ENCODE measurements at regions not wholly inside any gene's neighbourhood (a gene's known extent, or its start where the extent isn't known, plus 50 kb on each side); places are given as distances from the start of the nearest gene placed in this dataset.

DNA sequence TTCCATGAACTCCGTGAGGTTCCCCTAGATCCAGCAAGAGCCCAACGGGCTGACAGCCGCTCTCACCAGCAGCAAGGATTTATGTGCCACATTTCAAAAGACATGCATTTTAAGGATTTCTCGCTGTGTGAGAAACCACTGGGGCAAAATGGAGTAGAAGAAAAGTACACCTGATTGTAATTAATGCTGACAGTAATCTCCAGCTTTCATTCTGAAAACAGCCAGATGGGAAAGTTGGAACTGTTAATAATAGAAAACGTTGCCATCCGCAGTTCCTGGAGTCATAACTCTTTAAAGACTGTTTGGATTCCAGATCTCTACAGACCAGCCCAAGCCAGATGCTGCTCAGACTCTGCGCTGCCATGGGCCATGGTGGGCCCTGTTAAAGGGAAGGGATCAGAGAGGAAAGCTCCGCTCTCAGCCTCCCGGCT is 216.9 kb upstream of the GLI3 start:
- Histone ChIP-seq H3K36me3 (no peaks in the 10 kb centered on the region), H3K27ac (peak overlapping the region in 1 of 4 donors; percentile 13), H3K9me3 (no peaks in the 10 kb centered on the region), H3K4me3 (no peak overlapping the region), H3K4me1 (no peaks in the 10 kb centered on the region), H3K27me3 (no peaks in the 10 kb centered on the region)
- no peak for TF ChIP-seq POLR2A (IDR thresholded peaks at IDR 0.05)
- TF ChIP-seq CTCF (IDR thresholded peaks at IDR 0.05): no peak
- DNase-seq: no peak

DNA sequence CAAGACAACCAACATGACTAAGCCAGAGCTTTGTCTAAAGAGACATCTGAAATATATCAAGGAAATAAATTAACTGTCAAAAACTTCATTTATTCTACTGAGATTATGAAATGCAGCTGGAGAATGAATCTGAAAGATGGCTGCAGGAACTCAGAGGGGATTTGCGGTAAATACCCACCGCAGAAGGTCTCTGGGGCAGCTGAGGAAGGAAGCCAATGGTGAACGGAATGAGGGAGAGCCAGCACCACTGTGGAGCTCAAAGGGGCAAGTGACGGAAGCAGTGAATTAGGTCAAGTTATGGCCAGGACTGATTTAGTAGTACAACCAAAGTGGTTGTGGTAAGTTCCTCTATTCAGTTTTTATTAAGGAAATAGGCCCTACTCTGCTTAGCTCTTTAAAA is 215.3 kb upstream of the GLI3 start:
- Histone ChIP-seq H3K27me3 (no peaks in the 10 kb centered on the region), H3K9me3 (no peaks in the 10 kb centered on the region), H3K36me3 (no peaks in the 10 kb centered on the region), H3K4me1 (no peaks in the 10 kb centered on the region), H3K27ac (no peak overlapping the region), H3K4me3 (no peak overlapping the region)
- no peak for DNase-seq
- TF ChIP-seq POLR2A (IDR thresholded peaks at IDR 0.05): no peak
- TF ChIP-seq CTCF (IDR thresholded peaks at IDR 0.05): no peak

- Histone ChIP-seq H3K27me3 (no peaks in the 10 kb centered on the region), H3K27ac (no peak overlapping the region), H3K4me1 (no peaks in the 10 kb centered on the region), H3K9me3 (no peaks in the 10 kb centered on the region), H3K36me3 (no peaks in the 10 kb centered on the region), H3K4me3 (no peak overlapping the region)
- TF ChIP-seq POLR2A (IDR thresholded peaks at IDR 0.05): no peak
- TF ChIP-seq CTCF (IDR thresholded peaks at IDR 0.05): no peak
- DNase-seq: no peak
Measured at GRCh38 chr7:42449431-42449830, 212.4 kb upstream of the GLI3 start.

GRCh38 chr7:42448901-42449300 is 211.9 kb upstream of the GLI3 start:
- H3K9me3 ChIP-seq: no peaks in the 10 kb centered on the region
- no peaks in the 10 kb centered on the region for H3K27me3 ChIP-seq
- H3K27ac ChIP-seq: no peak overlapping the region
- H3K4me1 ChIP-seq: no peaks in the 10 kb centered on the region
- DNase-seq: no peak
- H3K4me3 ChIP-seq: no peak overlapping the region
- TF ChIP-seq POLR2A (IDR thresholded peaks at IDR 0.05): no peak
- no peak for TF ChIP-seq CTCF (IDR thresholded peaks at IDR 0.05)
- H3K36me3 ChIP-seq: no peaks in the 10 kb centered on the region

DNA sequence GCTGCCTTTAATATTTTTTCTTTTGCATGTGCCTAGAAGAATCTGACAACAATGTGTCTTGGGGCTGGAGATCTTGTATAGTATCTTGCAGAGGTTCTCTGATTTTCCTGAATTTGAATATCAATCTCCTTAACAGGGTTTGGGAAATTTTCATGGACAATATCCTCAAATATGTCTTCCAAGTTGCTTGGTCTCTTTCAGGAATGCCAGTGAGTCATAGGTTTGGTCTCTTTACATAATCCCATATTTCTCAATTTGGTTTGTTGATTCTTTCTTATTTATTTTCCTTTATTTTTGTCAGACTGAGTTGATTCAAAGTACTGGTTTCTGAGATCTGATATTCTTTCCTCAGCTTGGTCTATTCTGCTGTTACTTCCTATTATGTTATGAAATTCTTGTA is 208.7 kb upstream of the GLI3 start:
- DNase-seq: no peak
- no peak for TF ChIP-seq POLR2A (IDR thresholded peaks at IDR 0.05)
- TF ChIP-seq CTCF (IDR thresholded peaks at IDR 0.05): no peak
- Histone ChIP-seq H3K27ac (no peak overlapping the region), H3K4me1 (no peaks in the 10 kb centered on the region), H3K27me3 (no peaks in the 10 kb centered on the region), H3K4me3 (no peak overlapping the region), H3K9me3 (no peaks in the 10 kb centered on the region), H3K36me3 (no peaks in the 10 kb centered on the region)

- no peaks in the 10 kb centered on the region for H3K9me3 ChIP-seq
- no peaks in the 10 kb centered on the region for H3K36me3 ChIP-seq
- DNase-seq: no peak
- TF ChIP-seq POLR2A (IDR thresholded peaks at IDR 0.05) (no peak), CTCF (IDR thresholded peaks at IDR 0.05) (no peak)
- H3K4me1 ChIP-seq: no peaks in the 10 kb centered on the region
- no peak overlapping the region for H3K4me3 ChIP-seq
- H3K27me3 ChIP-seq: no peaks in the 10 kb centered on the region
- no peak overlapping the region for H3K27ac ChIP-seq
Measured at GRCh38 chr7:42440951-42441350, 203.9 kb upstream of the GLI3 start.

Data from Peyer's patch (tissue), 4 donors.